Osteoblast (primary cell): ENCODE measurements at regions not wholly inside any gene's neighbourhood (a gene's known extent, or its start where the extent isn't known, plus 50 kb on each side); places are given as distances from the start of the nearest gene placed in this dataset.

ENCODE experiments used
- DNase-seq: peaks from one replicate; pipeline ENCODE4 v3.0.0; 2011; ENCODE audit warnings: low spot score, mixed read lengths; ENCODE audit not compliant: insufficient read length; ENCODE audit errors: missing footprints
- H2AFZ ChIP-seq: 2 replicates; pipeline ENCODE4 v1.6.0; 2011; ENCODE audit warnings: mild to moderate bottlenecking, low read length
- H3K27ac ChIP-seq: 2 replicates; pipeline ENCODE4 v1.5.1; 2011; ENCODE audit warnings: mild to moderate bottlenecking, low read depth, low read length, moderate library complexity
- H3K27me3 ChIP-seq: 2 replicates; pipeline ENCODE4 v1.6.0; 2012; ENCODE audit warnings: mild to moderate bottlenecking, control low read depth, inconsistent platforms, low read length, moderate library complexity; ENCODE audit not compliant: insufficient read depth
- H3K36me3 ChIP-seq: 2 replicates; pipeline ENCODE4 v1.5.1; 2011; ENCODE audit warnings: mild to moderate bottlenecking, low read length, control low read depth, moderate library complexity; ENCODE audit not compliant: insufficient read depth
- H3K4me1 ChIP-seq: 2 replicates; pipeline ENCODE4 v1.5.1; 2011; ENCODE audit warnings: mild to moderate bottlenecking, low read length, control low read depth, moderate library complexity; ENCODE audit not compliant: insufficient read depth
- H3K4me2 ChIP-seq: 2 replicates; pipeline ENCODE4 v1.6.0; 2011; ENCODE audit warnings: mild to moderate bottlenecking, low read length; ENCODE audit not compliant: insufficient read depth
- H3K4me3 ChIP-seq: fragments of 200-600 bp; sonication (generic); 3 replicates; pipeline ENCODE4 v1.5.1; 2012; ENCODE audit warnings: mild to moderate bottlenecking, low read length, inconsistent platforms; ENCODE audit not compliant: insufficient read depth
- H3K79me2 ChIP-seq: 2 replicates; pipeline ENCODE4 v1.6.0; 2012; ENCODE audit warnings: mild to moderate bottlenecking, low read length, control low read depth, inconsistent platforms; ENCODE audit not compliant: insufficient read depth
- H3K9me3 ChIP-seq: 2 replicates; pipeline ENCODE4 v1.5.1; 2011; ENCODE audit warnings: low read depth, low read length, control low read depth
- H4K20me1 ChIP-seq: 2 replicates; pipeline ENCODE4 v1.6.0; 2012; ENCODE audit warnings: mild to moderate bottlenecking, low read length, control low read depth; ENCODE audit not compliant: insufficient read depth
- CTCF ChIP-seq: IDR thresholded peaks from 2 replicates; pipeline ENCODE4 v1.5.1; 2011; ENCODE audit warnings: mild to moderate bottlenecking, low read depth, low read length, moderate library complexity; ENCODE audit errors: extremely low read depth

GRCh38 chr7:115223959-115224358, 302.1 kb downstream of the MDFIC start:
- Histone ChIP-seq H3K27me3 (no peaks in the 10 kb centered on the region), H4K20me1 (no peaks in the 10 kb centered on the region), H3K27ac (no peak overlapping the region), H3K79me2 (no peaks in the 10 kb centered on the region), H2AFZ (no peak overlapping the region), H3K4me3 (no peak overlapping the region), H3K4me2 (no peak overlapping the region), H3K4me1 (peaks cover 3% of the 10 kb centered on the region), H3K9me3 (no peaks in the 10 kb centered on the region), H3K36me3 (no peaks in the 10 kb centered on the region)
- no peak for DNase-seq
- TF ChIP-seq CTCF = no peak

DNA sequence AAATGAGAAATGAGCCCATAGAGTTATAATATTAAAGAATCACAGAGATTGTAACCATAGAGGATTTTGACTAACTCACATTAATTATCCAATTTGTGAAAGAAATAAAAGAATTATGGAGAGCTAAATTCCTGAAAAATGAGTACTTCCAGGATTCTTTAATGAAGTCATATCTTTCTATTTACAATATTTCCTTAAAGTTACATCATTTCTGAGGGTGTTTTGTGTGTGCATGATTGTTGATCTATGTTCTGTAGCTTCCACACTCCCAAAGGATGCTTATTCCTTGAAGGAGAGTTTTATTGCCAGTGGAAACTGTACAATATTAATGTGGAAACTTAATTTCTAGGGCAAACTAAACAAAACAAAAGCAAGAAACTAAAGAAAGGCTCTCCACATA, 299.6 kb downstream of the MDFIC start:
- Histone ChIP-seq H3K79me2 (no peaks in the 10 kb centered on the region), H3K9me3 (no peaks in the 10 kb centered on the region), H4K20me1 (no peaks in the 10 kb centered on the region), H3K4me3 (no peak overlapping the region), H3K27ac (no peak overlapping the region), H3K36me3 (no peaks in the 10 kb centered on the region), H2AFZ (peak overlapping the region; percentile 36), H3K4me2 (no peak overlapping the region), H3K27me3 (no peaks in the 10 kb centered on the region), H3K4me1 (peaks cover 12% of the 10 kb centered on the region)
- TF ChIP-seq CTCF = no peak
- no peak for DNase-seq

DNA sequence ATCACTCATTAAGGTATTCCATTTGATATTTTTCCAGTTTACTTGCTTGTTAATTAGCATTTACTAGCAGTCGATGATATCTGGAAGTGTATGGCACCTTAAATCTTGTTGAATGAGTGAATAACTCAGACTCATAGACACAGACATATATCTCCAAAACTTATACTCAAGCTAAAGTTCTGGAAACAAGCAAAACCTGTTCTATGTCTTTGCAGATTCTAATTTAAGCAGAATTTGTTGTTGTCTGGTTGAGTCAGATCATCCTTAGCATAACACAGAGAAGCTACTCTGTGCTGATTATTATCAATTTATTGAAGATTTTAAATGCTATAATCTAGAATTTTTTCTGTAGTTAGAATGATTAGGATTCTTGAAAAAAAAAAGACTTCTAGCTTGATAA, 296.2 kb downstream of the MDFIC start:
- H4K20me1 ChIP-seq = no peaks in the 10 kb centered on the region
- DNase-seq = no peak
- H3K79me2 ChIP-seq = no peaks in the 10 kb centered on the region
- no peak overlapping the region for H3K27ac ChIP-seq
- peaks cover 14% of the 10 kb centered on the region for H3K4me1 ChIP-seq
- H3K4me2 ChIP-seq = no peak overlapping the region
- H3K4me3 ChIP-seq = no peak overlapping the region
- no peak for TF ChIP-seq CTCF
- no peaks in the 10 kb centered on the region for H3K36me3 ChIP-seq
- no peaks in the 10 kb centered on the region for H3K27me3 ChIP-seq
- no peak overlapping the region for H2AFZ ChIP-seq
- no peaks in the 10 kb centered on the region for H3K9me3 ChIP-seq

DNA sequence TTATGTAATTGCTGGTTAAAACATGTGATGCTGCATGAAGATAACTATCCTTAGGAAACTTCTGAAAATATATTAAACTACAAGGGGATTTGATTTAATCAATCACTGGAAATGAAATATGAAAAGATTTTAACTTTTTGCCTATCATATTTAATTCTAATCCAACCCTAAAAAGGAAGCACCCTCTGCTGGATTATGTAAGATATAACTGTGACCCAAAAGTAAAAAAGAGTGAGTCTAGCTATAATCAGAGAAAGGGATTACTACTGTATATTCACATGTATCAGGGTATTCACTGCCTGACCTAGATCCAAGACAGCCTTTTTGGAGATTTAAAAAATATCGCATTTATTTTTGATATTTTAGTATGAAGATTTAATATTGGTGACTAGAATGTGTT, 295.5 kb downstream of the MDFIC start:
- no peak overlapping the region for H2AFZ ChIP-seq
- no peaks in the 10 kb centered on the region for H3K79me2 ChIP-seq
- H3K27me3 ChIP-seq = no peaks in the 10 kb centered on the region
- no peak for DNase-seq
- no peak overlapping the region for H3K4me3 ChIP-seq
- H3K4me1 ChIP-seq = peaks cover 14% of the 10 kb centered on the region
- H3K4me2 ChIP-seq = no peak overlapping the region
- no peaks in the 10 kb centered on the region for H3K36me3 ChIP-seq
- H4K20me1 ChIP-seq = no peaks in the 10 kb centered on the region
- H3K9me3 ChIP-seq = no peaks in the 10 kb centered on the region
- TF ChIP-seq CTCF = peak; percentile 39
- no peak overlapping the region for H3K27ac ChIP-seq
